Suprapubic skin (tissue), 4 donors: ENCODE measurements at regions not wholly inside any gene's neighbourhood (a gene's known extent, or its start where the extent isn't known, plus 50 kb on each side); places are given as distances from the start of the nearest gene placed in this dataset.

Experiments used
- DNase-seq, 2 donors: peaks; one replicate each; pipeline ENCODE4 v3.0.0-alpha.2; 2019; ENCODE audit warnings: low spot score in 2 of 2
- H3K27ac ChIP-seq: fragments of 200-600 bp; sonication (generic); one replicate; pipeline ENCODE4 v1.5.1; 2019
- H3K27me3 ChIP-seq: fragments of 200-600 bp; sonication (generic); one replicate; pipeline ENCODE4 v1.5.1; 2019
- H3K36me3 ChIP-seq: fragments of 200-600 bp; sonication (generic); one replicate; pipeline ENCODE4 v1.5.1; 2019
- H3K4me1 ChIP-seq: fragments of 200-600 bp; sonication (generic); one replicate; pipeline ENCODE4 v1.5.1; 2019
- H3K4me3 ChIP-seq: fragments of 200-600 bp; sonication (generic); one replicate; pipeline ENCODE4 v1.5.1; 2019; ENCODE audit warnings: mild to moderate bottlenecking
- H3K9me3 ChIP-seq: fragments of 200-600 bp; sonication (generic); one replicate; pipeline ENCODE4 v1.5.1; 2019
- EP300 ChIP-seq: sonication (generic); formaldehyde crosslinking; IDR thresholded peaks from one replicate; pipeline ENCODE4 v1.6.1; 2017; ENCODE audit warnings: antibody characterized with exemption
- POLR2A ChIP-seq, 2 donors: fragments of 450-650 bp; IDR thresholded peaks; one replicate each; pipeline ENCODE4 v1.6.1; 2017; ENCODE audit warnings: antibody characterized with exemption in 2 of 2, mild to moderate bottlenecking in 2 of 2, moderate library complexity in 2 of 2
- POLR2AphosphoS5 ChIP-seq, 3 donors: sonication (generic); formaldehyde crosslinking; IDR thresholded peaks; one replicate each; pipeline ENCODE4 v1.6.1; 2017; ENCODE audit warnings: antibody characterized with exemption in 3 of 3
- WGBS: methylation state at CpG from one replicate; pipeline ENCODE4 v1.1.5; 2018; 5-methylcytosine and 5-hydroxymethylcytosine counted together
- TF ChIP-seq, protein P1 (sequence below), 2 donors: fragments of 200-600 bp in 1 of 2; fragments of 450-650 bp in 1 of 2; sonication (generic) in 1 of 2; IDR thresholded peaks; one replicate each; pipeline ENCODE4 v1.5.1; 2016 to 2019; ENCODE audit warnings: antibody characterized with exemption in 2 of 2, mild to moderate bottlenecking in 1 of 2, moderate library complexity in 1 of 2

DNA sequence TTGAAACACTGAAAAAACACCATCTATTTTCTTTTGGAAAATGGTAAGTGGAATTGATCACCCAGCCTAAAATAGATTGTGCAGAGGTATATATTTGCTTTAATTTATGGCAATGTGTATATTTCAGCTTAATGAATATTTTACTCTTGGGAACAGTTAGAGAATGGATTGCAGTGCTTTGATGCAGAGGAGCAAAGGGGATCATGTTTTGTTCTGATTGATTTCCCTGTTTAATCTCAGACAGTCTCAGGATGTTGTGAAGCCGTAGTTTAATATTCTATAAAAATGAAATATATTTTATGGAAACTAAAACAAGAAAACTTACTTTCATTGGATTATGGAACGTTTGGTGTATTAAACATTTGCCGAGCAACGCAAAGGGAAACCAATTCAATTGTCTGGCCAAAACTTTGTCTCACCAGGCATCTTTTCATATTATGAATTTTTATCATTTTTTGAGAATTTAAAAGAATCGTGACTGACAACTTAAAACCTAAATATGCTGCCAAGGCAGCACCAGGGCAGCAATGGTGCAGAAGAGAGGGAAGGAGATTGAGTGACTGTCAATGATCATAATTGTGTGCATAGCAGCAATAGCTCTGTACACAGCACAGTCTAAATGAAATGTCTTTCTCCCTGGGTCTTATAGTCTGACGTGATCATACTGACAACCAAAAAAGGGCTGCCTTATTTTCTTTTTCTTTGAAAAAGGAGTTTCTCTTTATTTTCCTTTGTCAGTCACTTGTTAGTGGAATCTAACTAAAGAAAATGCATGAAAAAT is 105.5 kb upstream of the EPHA7 start:
- no peak overlapping the region for H3K27ac ChIP-seq
- WGBS = 78% methylated on average over 6 of the region's 6 CpGs
- no peak for DNase-seq

DNA sequence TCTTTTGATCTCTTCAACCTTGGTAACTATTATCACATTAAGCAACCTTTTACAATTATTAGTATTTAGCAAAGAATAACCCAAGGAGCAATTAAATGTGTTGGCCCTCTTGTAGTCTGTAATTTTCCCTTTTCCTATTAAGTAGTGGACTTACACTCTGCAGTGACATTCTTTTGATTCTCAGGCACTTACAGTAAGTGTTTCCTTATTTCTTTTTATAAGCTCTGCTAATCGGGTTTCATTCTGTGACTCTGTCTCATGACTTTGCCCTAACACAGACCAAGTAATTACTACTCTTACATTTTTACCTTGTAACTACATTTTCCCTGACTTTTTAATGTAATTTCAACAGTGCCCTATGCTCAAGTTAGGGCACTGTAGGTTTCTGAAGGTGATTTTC is 104.0 kb upstream of the EPHA7 start:
- Histone ChIP-seq H3K4me1 (no peaks in the 10 kb centered on the region), H3K27ac (no peak overlapping the region), H3K27me3 (no peaks in the 10 kb centered on the region), H3K4me3 (no peak overlapping the region), H3K36me3 (no peaks in the 10 kb centered on the region), H3K9me3 (no peaks in the 10 kb centered on the region)
- TF ChIP-seq POLR2A (IDR thresholded peaks at IDR 0.05) (no peak), EP300 (no peak), POLR2AphosphoS5 (IDR thresholded peaks at IDR 0.05) (no peak)
- TF ChIP-seq, protein P1, sequence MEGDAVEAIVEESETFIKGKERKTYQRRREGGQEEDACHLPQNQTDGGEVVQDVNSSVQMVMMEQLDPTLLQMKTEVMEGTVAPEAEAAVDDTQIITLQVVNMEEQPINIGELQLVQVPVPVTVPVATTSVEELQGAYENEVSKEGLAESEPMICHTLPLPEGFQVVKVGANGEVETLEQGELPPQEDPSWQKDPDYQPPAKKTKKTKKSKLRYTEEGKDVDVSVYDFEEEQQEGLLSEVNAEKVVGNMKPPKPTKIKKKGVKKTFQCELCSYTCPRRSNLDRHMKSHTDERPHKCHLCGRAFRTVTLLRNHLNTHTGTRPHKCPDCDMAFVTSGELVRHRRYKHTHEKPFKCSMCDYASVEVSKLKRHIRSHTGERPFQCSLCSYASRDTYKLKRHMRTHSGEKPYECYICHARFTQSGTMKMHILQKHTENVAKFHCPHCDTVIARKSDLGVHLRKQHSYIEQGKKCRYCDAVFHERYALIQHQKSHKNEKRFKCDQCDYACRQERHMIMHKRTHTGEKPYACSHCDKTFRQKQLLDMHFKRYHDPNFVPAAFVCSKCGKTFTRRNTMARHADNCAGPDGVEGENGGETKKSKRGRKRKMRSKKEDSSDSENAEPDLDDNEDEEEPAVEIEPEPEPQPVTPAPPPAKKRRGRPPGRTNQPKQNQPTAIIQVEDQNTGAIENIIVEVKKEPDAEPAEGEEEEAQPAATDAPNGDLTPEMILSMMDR (IDR thresholded peaks at IDR 0.05) = no peak
- 66% methylated on average over 1 of the region's 1 CpG for WGBS
- DNase-seq = no peak

More for the DNA sequence above, 105.5 kb upstream of the EPHA7 start:
- Histone ChIP-seq H3K4me1 (no peaks in the 10 kb centered on the region), H3K36me3 (no peaks in the 10 kb centered on the region), H3K9me3 (no peaks in the 10 kb centered on the region), H3K27me3 (no peaks in the 10 kb centered on the region), H3K4me3 (no peak overlapping the region)
- TF ChIP-seq, protein P1 (IDR thresholded peaks at IDR 0.05) = no peak
- TF ChIP-seq POLR2AphosphoS5 (IDR thresholded peaks at IDR 0.05) (no peak), POLR2A (IDR thresholded peaks at IDR 0.05) (no peak)

DNA sequence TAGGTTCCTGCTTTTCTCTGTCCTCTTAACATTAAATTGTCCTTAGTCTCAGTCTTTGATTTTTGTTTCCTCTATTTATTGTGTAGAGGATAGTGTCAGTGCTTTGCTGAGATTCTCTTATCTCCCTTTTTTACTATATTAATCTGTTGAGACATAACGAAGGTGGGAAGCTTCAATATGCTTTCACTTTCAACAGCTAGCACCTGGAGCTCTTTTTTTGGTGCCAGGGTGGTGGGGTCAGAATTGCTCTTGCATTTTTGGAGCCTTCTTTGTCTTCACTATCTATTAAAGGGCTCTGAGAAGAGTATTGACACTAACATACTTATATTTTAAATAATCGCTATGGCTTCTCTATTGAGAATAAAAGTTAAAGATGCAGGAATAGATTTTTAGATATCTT is 97.1 kb upstream of the EPHA7 start:
- no peaks in the 10 kb centered on the region for H3K9me3 ChIP-seq
- H3K27ac ChIP-seq = no peak overlapping the region
- WGBS = 78% methylated on average over 2 of the region's 2 CpGs
- DNase-seq = no peak
- H3K4me3 ChIP-seq = no peak overlapping the region
- TF ChIP-seq, protein P1 (IDR thresholded peaks at IDR 0.05) = no peak
- TF ChIP-seq POLR2AphosphoS5 (IDR thresholded peaks at IDR 0.05) = no peak
- no peak for TF ChIP-seq POLR2A (IDR thresholded peaks at IDR 0.05)
- TF ChIP-seq EP300 = no peak
- H3K36me3 ChIP-seq = no peaks in the 10 kb centered on the region
- H3K27me3 ChIP-seq = no peaks in the 10 kb centered on the region
- H3K4me1 ChIP-seq = no peaks in the 10 kb centered on the region

GRCh38 chr6:93515736-93516135 is 96.4 kb upstream of the EPHA7 start:
- Histone ChIP-seq H3K27me3 (no peaks in the 10 kb centered on the region), H3K36me3 (no peaks in the 10 kb centered on the region), H3K4me3 (no peak overlapping the region), H3K4me1 (no peaks in the 10 kb centered on the region), H3K9me3 (no peaks in the 10 kb centered on the region), H3K27ac (no peak overlapping the region)
- no peak for DNase-seq
- 52% methylated on average over 2 of the region's 2 CpGs for WGBS
- TF ChIP-seq POLR2A (IDR thresholded peaks at IDR 0.05) (no peak), POLR2AphosphoS5 (IDR thresholded peaks at IDR 0.05) (no peak), EP300 (no peak)
- TF ChIP-seq, protein P1 (IDR thresholded peaks at IDR 0.05) = no peak

- Histone ChIP-seq H3K9me3 (no peaks in the 10 kb centered on the region), H3K27ac (no peak overlapping the region), H3K4me1 (no peaks in the 10 kb centered on the region), H3K27me3 (no peaks in the 10 kb centered on the region), H3K4me3 (no peak overlapping the region), H3K36me3 (no peaks in the 10 kb centered on the region)
- WGBS = 47% methylated on average over 4 of the region's 4 CpGs
- TF ChIP-seq, protein P1 (IDR thresholded peaks at IDR 0.05) = no peak
- TF ChIP-seq EP300 (no peak), POLR2AphosphoS5 (IDR thresholded peaks at IDR 0.05) (no peak), POLR2A (IDR thresholded peaks at IDR 0.05) (no peak)
- DNase-seq = no peak
Measured at GRCh38 chr6:93498713-93499112, 79.4 kb upstream of the EPHA7 start.
